ENCODE measurements at regions not wholly inside any gene's neighbourhood (a gene's known extent, or its start where the extent isn't known, plus 50 kb on each side); places are given as distances from the start of the nearest gene placed in this dataset.

DNA sequence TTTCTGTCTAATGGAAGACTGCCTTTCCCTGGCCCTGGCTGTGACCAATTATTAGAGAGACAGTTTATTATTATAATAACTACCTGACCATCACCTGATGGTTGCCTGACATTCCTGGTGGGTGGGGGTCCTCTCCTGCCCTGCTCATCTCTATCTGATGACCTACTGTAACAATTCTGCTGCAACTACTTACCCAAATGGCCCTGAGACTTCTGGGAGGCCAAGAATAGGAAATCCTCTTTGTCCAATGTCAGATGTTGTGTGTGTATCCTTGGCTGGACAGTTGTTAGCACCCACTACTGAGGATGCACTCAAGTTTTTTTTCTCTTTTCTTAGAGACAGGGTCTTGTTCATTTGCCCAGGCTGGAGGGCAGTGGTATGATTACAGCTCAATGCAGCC, 110.3 kb downstream of the DDX1 start:
- DNase-seq (ENCODE audit: low read depth): no peak

DNA sequence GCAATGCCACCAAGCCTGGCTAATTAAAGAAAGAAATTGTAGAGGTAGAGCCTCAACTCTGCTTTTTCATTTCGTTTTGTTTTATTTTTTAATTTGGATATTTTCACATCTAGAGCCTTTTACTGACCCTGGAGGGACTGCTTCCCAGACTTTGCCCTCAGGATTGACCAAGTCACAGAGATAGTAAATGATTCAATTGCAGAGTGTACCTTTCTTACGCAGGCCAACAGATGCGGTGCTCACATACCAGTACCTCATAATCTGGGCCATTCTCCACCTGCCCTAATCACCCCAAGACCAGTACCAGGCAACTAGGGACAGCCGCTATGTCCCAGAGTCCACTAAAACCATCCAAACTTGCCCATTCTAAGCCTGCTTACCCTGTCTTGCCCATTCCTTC, 110.8 kb downstream of the DDX1 start:
- no peak for DNase-seq (ENCODE audit: low read depth)

DNA sequence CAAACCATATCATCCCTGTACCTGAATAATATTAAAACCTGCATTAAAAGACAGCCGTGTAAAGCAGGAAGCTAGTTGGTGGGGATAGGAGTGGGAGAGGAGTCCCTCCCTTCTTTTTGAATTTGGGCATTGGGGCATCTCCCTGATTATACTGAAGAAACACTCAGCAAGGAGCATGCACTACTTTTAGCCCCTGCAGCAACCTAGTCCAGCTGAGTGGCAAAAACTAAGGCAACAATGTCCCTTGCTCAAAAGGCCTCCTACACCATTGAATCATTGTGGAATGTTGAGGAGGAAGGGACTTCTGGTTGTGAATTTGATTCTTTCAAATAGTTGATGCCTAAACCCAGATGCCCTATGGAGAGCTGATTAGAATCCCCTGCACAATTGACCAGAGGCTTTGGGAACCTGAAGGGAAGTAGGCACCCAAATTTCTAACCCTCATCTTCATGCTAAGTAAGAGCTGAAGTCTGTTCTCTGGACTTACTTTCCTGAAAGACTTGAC, 111.7 kb downstream of the DDX1 start:
- no peak for DNase-seq (ENCODE audit: low read depth)

DNA sequence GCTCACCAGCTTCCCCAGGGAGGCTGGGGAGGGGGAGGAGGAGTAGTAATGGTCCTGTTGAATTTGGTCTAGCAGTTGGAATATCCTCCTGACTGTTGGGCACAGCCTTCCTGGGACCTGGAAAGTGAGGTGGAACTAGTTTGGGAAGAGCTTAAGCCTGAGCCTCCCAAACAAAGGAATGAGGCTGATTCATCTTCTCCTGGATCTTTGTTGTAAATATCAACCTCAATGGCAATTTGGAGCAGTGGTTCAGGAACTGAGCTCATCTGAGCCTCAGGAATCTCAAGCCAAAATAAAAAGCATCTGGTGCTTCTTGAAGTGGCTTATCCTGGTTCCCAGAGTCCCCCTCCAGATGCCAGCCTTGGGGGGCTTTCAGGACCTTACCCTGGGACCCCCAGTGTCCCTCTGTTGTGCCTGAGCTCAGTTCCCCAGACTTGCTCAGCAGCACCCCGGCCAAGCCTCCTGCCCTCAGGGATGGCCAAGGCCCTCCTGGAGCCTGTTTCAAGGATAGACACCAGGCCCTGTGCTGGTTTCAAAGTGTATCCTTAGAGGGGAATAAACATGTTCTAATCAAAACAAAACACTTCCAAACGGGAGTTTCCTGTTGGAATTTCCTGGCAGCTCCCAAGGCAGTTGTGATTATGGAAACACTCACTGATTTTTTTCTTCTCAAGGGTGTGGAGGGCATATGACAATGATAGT, 112.6 kb downstream of the DDX1 start:
- DNase-seq (ENCODE audit: low read depth): no peak

DNA sequence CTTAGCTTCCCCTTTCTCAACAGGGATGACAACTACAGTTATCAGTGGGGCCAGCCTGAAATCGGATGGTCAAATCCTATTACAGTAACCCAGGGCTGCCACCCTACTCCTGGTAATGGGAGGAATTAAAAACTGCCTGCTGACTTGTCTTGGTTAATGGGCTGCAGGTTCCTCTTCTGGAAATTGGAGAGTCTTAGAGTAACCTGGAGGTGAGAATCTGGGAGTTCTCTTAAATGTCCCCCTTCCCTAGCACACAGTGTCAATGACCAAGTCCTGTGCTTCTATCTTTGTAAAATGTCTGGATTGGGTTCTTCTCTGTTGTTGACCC, 113.1 kb downstream of the DDX1 start:
- DNase-seq (ENCODE audit: low read depth): no peak

DNA sequence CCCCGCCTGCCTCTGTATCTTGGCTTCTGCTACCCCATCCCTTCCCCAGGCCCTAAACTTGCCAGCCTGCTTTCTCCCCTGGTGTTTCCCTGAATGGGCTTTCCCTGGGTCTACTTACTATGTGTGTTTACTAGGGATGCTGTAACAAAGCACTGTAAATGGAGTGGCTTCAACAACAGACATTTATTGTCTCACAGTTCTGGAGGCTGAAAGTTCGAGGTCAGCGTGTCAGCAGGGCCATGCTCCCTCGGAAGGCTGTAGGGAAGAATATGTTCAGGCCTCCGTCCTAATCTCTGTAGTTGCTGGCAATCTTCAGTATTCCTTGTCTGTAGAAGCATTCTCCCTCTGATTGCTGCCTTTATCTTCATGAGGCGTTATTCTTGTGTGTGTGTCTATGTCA, 113.6 kb downstream of the DDX1 start:
- DNase-seq (ENCODE audit: low read depth): no peak

DNA sequence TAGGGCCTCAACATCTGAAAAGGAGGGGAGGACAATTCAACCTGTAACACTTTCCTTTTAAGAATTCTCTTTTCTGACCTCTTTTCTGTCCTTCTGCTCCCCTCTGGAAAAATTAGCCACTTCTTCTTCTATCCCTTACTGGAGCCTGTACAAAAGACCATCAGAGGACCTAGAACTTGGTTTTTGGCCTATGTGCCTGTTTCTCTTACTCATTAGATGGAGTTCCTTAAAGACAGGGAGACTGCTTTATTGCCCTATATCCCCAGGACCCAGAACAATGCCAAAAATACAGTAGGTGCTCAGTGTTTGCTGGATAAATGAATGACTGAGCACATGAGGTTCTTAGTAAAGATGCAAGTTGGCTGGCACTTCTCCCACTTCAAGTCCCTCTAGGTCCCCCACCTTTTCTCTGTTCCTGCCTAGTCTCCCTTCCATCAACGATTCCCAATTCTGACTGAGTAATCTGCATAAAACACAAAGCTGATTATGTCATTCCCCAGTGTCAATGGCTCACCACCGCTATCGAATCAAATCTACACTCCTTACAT, 114.2 kb downstream of the DDX1 start:
- no peak for DNase-seq (ENCODE audit: low read depth)

DNA sequence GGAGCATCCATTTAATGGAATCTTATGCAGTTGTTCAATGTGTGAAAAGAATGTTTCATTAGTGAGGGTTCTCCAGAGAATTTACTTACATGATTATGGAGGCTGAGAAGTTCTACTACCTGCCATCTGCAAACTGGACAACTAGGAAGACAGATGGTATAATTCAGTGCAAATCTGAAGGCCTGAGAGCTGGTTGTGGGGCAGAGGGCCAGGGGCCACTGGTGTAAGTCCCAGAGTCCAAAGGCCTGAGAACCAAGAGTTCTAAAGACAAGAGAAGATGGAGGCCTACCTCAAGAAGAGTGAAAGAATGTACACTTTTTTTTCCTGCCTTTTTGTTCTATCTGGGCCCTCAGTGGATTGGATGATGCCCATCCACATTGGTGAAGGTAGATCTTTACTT, 114.8 kb downstream of the DDX1 start:
- no peak for DNase-seq (ENCODE audit: low read depth)

DNA sequence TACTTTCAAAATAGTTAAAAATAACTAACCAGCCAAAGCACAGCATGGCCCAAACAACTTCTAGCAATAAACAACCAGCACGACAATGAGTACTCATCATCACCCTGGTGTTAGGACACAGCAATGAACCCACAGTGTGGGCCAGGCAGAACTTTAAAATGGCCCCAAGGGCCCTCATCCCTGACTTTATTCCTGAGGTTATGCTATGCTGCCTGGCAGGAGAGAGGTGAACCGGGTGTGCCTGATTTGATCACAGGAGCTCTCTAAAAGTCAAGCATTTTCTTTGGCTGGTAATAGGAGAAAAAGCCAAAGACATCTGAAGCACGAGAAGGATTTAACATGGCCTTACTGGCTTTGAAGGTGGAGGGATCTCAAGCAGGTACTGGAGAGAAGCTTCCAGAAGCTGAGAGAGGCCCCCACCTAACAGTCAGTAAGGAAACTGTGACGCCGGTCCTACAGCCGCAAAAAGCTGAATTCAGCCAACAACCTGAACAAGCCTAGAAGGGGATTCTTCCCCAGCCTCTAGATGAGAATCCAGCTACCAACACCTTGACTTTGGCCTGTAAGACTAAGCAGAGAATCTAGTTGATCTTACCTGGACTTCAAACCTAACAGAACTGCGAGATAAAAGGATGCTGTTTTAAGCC, 115.4 kb downstream of the DDX1 start:
- no peak for DNase-seq (ENCODE audit: low read depth)

DNA sequence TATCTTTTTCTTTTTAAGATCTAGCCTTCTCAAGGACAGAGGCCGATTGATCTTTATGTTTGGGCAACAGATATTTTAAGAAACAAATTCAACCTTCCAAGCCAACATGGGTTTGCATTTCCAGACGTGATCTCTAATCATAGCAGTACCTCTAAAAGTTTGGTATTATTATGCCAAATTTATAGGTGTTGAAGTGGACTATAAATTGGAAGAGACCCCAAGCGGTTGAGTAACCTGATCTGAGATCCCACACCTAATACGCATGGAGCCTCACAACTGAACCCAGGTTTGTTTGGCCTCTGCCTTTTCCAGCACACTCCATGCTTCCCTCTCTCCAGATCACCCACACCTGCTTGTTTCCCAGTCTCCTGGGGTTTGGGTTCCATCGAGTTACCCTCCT, 116.5 kb downstream of the DDX1 start:
- no peak for DNase-seq (ENCODE audit: low read depth)

DNA sequence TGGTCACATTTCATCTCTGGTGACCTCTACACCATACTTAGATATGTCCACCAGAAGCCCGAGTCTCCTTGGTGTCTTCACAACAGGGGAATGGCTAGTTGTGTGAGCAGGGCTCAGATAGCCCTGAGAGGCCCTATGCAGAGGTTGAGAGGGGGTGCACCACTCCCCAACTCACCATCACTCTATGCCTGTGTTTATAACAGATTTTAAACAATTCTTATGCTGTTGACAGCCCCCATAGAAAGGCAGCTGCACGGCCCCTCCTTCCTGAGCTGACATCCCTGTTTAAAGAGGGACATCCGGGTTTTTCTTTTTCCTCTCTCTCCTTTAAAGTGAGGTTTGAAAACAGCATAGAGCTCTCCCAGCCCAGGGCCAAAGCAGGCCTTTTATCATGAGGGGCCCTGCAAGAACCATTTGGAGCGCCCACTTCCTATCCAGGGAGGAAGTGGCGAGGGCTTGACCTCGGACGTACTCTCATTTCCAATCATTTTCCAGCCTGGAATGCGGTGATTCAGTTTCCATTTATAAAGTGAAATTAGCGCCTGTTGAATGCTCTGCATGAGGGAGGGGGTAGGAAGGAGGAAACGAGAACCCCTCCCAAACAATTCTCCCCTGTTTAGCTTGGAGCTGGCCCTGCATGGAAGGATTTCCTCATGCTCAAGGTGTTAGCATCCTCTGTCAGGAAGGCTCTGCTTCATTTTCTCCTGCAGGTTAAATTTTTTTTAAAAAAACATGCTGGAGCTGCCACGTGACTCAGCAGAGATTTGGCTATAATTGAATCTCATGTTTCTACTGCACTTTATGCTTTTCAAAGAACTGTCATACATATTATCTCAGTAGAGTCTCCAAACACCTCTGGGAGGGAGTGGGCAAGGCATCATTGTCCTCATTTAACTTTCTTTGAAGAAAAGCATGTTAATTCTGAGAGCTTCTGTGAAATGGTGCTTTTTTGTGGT, 117.5 kb downstream of the DDX1 start:
- DNase-seq (ENCODE audit: low read depth): no peak

DNA sequence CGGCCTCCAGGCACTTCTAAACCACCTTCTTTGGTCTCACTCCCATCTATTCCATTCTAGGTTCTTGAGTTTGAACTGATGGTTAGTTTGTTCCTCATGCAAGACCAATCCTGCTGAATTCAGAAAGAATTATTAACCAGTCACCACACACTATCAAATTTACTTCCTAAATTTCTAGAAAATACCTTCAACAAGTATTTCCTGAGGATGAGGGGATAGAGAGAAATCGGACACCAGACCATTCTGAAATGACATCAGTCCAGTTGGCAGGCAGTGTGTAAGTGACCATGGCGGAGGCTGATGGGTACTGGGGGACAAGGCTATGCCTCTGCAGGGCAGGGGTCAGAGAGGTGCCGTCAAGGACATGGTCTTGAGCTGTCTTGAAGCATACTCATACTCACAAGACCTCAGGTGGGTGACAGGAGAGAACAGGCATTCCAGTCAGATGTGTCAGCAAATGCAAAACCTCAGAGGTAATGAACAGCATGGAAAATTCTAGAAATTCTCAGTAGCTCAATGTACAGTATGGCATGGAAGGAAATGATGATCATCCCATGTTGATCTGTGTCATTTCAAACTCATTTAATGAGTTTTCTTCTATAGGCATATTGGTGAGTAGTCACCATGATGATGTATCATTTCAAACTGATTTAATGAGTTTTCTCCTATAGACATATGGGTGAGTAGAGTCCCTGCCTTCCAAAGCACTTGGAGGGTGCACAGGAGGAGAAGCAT, 119.6 kb downstream of the DDX1 start:
- DNase-seq (ENCODE audit: low read depth): no peak

DNA sequence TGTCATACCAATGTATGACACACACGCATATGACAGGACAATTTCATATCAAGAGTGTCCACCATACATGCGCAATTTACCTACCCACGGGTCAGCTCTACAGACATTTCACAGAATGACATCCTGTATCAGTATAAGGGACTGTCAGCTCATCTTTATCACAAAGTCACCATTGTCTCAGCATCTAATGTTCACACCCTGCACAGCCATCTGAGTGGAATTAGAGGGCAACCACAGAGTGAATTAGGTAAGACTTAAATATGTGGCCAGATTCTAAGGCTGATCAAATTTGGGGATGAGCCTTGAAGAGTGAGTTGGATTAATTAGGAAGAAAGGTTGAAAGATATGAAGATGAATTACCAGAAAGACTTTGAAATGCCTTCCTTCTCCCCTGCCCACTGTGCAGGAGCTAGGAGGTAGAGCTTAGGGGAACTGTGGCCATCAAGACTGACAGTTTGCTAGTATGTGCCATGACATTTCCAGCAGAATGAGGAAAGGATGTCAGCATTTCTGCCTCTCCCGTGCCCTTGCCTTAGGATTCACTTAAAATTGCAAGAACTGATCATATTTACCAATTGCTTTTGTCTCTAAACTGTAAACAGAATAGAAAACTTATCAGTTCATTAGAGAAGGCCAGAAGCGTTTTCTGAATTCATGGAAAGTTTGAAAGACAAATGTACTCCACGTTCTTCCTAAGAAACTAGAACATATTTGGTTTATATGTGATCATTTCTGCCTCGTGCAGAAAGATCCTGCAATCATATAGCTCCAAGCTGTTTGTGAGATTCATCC, 121.1 kb downstream of the DDX1 start:
- no peak for DNase-seq (ENCODE audit: low read depth)

DNA sequence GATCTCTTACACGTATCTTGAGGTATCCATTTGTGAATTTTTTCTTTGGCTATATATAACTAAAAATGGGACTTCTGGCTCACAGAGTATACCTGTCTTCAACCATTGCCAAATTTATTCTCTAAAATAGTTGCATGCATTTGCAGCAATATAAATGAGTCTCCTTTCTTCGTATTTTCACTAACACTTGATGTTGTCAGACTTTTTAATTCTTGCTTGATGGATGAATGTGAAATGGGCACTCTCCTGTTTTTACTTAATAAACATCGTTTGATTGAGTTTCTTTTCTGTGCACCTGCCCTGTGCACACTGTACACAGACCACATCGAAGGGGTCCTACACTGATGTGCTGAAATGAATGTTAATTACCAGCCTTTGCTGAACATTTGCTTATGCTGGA, 121.8 kb downstream of the DDX1 start:
- no peak for DNase-seq (ENCODE audit: low read depth)

DNA sequence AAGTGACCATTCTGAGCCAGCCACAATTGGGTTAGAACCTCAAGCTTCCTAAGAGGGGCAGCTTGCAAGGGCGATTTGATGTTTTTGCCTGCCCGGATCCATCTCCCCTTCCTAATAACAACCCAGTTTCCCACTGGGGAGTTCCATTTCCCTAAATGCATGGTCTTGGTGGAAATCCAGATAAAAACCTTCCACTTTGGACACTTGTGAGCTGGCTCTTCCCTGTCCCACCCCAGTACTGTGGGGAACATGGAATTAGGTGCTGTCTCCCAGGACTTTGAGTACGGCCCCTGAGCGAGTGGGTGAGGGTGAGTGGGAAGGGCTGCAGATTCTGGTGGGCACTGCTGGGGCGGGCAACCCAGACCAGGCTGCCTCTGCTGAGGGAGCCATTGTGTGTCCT, 122.3 kb downstream of the DDX1 start:
- no peak for DNase-seq (ENCODE audit: low read depth)

DNA sequence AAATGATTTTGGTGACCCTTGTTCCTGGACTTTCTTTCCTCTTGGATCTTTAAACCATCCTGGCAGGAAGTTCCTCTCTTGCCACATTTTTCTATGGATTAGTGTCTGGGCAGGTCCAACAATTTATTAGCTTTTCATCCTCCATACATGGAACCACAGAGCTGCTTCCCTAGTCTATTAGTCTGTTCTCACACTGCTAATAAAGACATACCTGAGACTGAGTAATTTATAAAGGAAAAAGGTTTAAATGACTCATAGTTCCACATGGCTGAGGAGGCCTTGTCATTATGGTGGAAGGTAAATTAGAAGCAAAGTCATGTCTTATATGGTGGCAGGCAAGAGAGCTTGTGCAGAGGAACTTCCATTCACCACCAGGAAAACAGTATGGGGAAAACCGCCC, 122.9 kb downstream of the DDX1 start:
- DNase-seq (ENCODE audit: low read depth): no peak

DNA sequence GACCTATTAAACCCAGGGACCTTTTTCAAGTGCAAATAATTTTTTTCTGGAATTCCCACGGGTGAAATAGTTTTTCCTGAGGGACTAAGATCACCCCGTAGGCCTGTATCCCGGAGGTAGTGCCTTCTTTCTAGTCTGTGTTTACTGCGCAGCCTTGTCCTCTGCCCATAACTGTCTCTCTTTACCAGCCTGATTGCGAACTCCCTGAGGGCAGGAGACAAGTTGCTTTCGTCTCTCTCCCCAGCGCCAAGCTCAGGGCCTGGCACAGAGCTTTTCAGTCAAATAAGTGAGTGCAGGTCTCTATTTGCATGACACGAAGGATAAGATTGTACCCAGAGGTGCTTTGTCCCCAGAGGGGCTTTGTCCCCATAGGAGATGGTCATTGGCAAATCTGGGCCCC, 123.9 kb downstream of the DDX1 start:
- no peak for DNase-seq (ENCODE audit: low read depth)

DNA sequence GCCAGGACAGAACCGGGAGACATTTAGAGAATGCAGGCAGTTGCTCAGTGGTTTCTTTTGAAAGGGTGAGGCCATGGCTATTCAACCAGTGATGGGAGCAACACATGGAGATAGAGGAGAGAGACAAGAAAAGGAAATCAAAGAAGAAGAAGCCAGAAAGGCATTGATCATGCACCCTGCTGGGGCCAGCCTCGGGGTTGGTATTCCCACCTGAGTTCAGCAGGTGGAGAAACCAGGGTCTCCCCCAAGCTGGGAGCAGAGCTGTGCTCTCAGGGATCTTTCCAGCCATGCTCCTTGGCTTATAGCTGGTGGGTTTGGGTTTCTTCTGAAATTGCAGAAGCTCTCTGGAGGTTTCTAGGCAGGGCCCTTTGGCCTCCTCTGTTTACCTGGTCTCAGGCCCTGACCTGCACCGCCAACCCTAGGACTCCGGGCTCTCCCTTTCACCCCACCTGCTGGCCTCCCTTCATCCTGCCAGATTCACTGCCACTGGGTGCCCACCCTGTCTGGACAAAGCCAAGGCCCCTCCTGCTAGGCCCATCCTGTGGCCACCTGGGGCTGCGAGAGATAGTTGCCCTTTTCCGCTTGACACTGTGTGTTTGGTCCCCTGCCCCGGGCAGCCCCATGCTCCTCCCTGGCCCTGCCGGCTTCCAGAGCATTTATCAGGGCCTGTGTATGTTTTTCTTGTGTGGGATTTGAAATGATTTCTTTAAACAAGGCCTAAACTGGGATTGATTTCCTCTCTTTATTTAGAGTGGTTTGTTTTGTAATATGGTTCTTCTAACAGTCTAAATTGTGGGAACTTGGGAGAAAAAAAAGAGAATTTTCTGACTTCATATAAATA, 126.7 kb downstream of the DDX1 start:
- DNase-seq (ENCODE audit: low read depth): no peak

DNA sequence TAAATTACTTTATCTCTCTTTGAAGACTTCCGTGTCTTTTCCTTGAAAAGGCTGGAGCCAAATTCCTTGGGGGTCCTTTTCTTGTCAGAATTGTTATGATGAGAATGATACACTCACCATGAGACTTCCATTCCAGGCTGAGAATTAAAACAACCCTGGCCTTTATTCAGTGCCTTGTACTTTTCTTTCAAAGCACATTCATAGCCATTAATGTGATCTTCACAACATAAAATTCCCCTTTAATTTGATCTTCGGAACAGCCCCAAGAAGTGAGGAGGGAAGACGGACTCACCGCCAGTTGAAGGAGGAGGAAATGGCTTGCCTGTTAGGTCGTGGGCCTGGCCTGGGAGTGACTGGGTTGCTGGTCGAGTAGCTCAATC, 127.3 kb downstream of the DDX1 start:
- DNase-seq (ENCODE audit: low read depth): no peak

Data from ELR (cell line).